Adipocyte (in vitro differentiated cells): ENCODE measurements at regions not wholly inside any gene's neighbourhood (a gene's known extent, or its start where the extent isn't known, plus 50 kb on each side); places are given as distances from the start of the nearest gene placed in this dataset.

Experiments used
- DNase-seq: peaks from one replicate; pipeline ENCODE4 v3.0.0-alpha.2; 2015; ENCODE audit warnings: low read depth
- H3K27me3 ChIP-seq: replicated peaks from 2 replicates; pipeline ENCODE4 v1.7.0; 2013; ENCODE audit warnings: mild to moderate bottlenecking, low read length, moderate library complexity; ENCODE audit not compliant: control insufficient read depth, insufficient read depth
- H3K36me3 ChIP-seq: 2 replicates; pipeline ENCODE4 v1.7.0; 2013; ENCODE audit warnings: low read length, mild to moderate bottlenecking, moderate library complexity; ENCODE audit not compliant: control insufficient read depth, insufficient read depth, severe bottlenecking
- H3K4me1 ChIP-seq: 2 replicates; pipeline ENCODE4 v1.7.0; 2013; ENCODE audit warnings: mild to moderate bottlenecking, low read length, moderate library complexity; ENCODE audit not compliant: control insufficient read depth, insufficient read depth
- H3K4me3 ChIP-seq: 2 replicates; pipeline ENCODE4 v1.7.0; 2013; ENCODE audit warnings: mild to moderate bottlenecking, low read length, moderate library complexity
- H3K9ac ChIP-seq: 2 replicates; pipeline ENCODE4 v1.7.0; 2013; ENCODE audit warnings: mild to moderate bottlenecking, low read length, moderate library complexity
- H3K9me3 ChIP-seq: 2 replicates; pipeline ENCODE4 v1.7.0; 2013; ENCODE audit warnings: mild to moderate bottlenecking, low read length, moderate library complexity; ENCODE audit not compliant: control insufficient read depth

GRCh38 chr5:135700731-135701130 lies 121.9 kb upstream of the CXCL14 start:
- H3K9me3 ChIP-seq: no peaks in the 10 kb centered on the region
- no peak for DNase-seq
- H3K4me3 ChIP-seq: no peak overlapping the region
- no peaks in the 10 kb centered on the region for H3K36me3 ChIP-seq
- no peaks in the 10 kb centered on the region for H3K4me1 ChIP-seq
- H3K27me3 ChIP-seq: peaks cover 26% of the 10 kb centered on the region
- H3K9ac ChIP-seq: no peak overlapping the region

GRCh38 chr5:135697959-135698345 lies 119.2 kb upstream of the CXCL14 start:
- Histone ChIP-seq H3K36me3 (no peaks in the 10 kb centered on the region), H3K4me3 (no peak overlapping the region), H3K9me3 (no peaks in the 10 kb centered on the region), H3K9ac (no peak overlapping the region), H3K27me3 (peaks cover 38% of the 10 kb centered on the region), H3K4me1 (no peaks in the 10 kb centered on the region)
- DNase-seq: no peak

GRCh38 chr5:135697251-135697958 lies 118.6 kb upstream of the CXCL14 start:
- H3K4me3 ChIP-seq: no peak overlapping the region
- no peaks in the 10 kb centered on the region for H3K9me3 ChIP-seq
- no peaks in the 10 kb centered on the region for H3K36me3 ChIP-seq
- no peak for DNase-seq
- H3K9ac ChIP-seq: no peak overlapping the region
- H3K27me3 ChIP-seq: peaks cover 43% of the 10 kb centered on the region
- H3K4me1 ChIP-seq: no peaks in the 10 kb centered on the region

GRCh38 chr5:135696317-135696716 lies 117.5 kb upstream of the CXCL14 start:
- H3K4me3 ChIP-seq: no peak overlapping the region
- no peaks in the 10 kb centered on the region for H3K4me1 ChIP-seq
- DNase-seq: no peak
- peaks cover 46% of the 10 kb centered on the region for H3K27me3 ChIP-seq
- H3K9ac ChIP-seq: no peak overlapping the region
- H3K9me3 ChIP-seq: no peaks in the 10 kb centered on the region
- no peaks in the 10 kb centered on the region for H3K36me3 ChIP-seq

GRCh38 chr5:135695656-135696313 lies 117.0 kb upstream of the CXCL14 start:
- DNase-seq: no peak
- Histone ChIP-seq H3K4me3 (no peak overlapping the region), H3K9me3 (no peaks in the 10 kb centered on the region), H3K4me1 (no peaks in the 10 kb centered on the region), H3K27me3 (peaks cover 48% of the 10 kb centered on the region), H3K36me3 (no peaks in the 10 kb centered on the region), H3K9ac (no peak overlapping the region)

- Histone ChIP-seq H3K4me3 (no peak overlapping the region), H3K4me1 (no peaks in the 10 kb centered on the region), H3K36me3 (no peaks in the 10 kb centered on the region), H3K9me3 (no peaks in the 10 kb centered on the region), H3K27me3 (peaks cover 56% of the 10 kb centered on the region), H3K9ac (no peak overlapping the region)
- DNase-seq: no peak
These were observed 116.1 kb upstream of the CXCL14 start for GRCh38 chr5:135694906-135695305.

- Histone ChIP-seq H3K4me3 (no peak overlapping the region), H3K27me3 (peaks cover 57% of the 10 kb centered on the region), H3K9ac (no peak overlapping the region), H3K4me1 (no peaks in the 10 kb centered on the region), H3K9me3 (no peaks in the 10 kb centered on the region), H3K36me3 (no peaks in the 10 kb centered on the region)
- no peak for DNase-seq
These were observed 115.2 kb upstream of the CXCL14 start for GRCh38 chr5:135694012-135694411.

- peaks cover 57% of the 10 kb centered on the region for H3K27me3 ChIP-seq
- no peak for DNase-seq
- H3K4me1 ChIP-seq: peaks cover 2% of the 10 kb centered on the region
- H3K4me3 ChIP-seq: no peak overlapping the region
- H3K9me3 ChIP-seq: no peaks in the 10 kb centered on the region
- H3K36me3 ChIP-seq: no peaks in the 10 kb centered on the region
- H3K9ac ChIP-seq: no peak overlapping the region
These were observed 114.7 kb upstream of the CXCL14 start for GRCh38 chr5:135693371-135693955.

- DNase-seq: no peak
- H3K4me1 ChIP-seq: peaks cover 5% of the 10 kb centered on the region
- no peaks in the 10 kb centered on the region for H3K9me3 ChIP-seq
- no peak overlapping the region for H3K9ac ChIP-seq
- H3K27me3 ChIP-seq: peaks cover 44% of the 10 kb centered on the region
- no peak overlapping the region for H3K4me3 ChIP-seq
- no peaks in the 10 kb centered on the region for H3K36me3 ChIP-seq
These were observed 112.3 kb upstream of the CXCL14 start for GRCh38 chr5:135691044-135691443.

GRCh38 chr5:135690466-135690865 lies 111.7 kb upstream of the CXCL14 start:
- Histone ChIP-seq H3K9ac (no peak overlapping the region), H3K4me1 (peaks cover 5% of the 10 kb centered on the region), H3K27me3 (peaks cover 38% of the 10 kb centered on the region), H3K4me3 (no peak overlapping the region), H3K9me3 (no peaks in the 10 kb centered on the region), H3K36me3 (no peaks in the 10 kb centered on the region)
- DNase-seq: no peak

- H3K36me3 ChIP-seq: no peaks in the 10 kb centered on the region
- DNase-seq: no peak
- H3K4me1 ChIP-seq: peaks cover 5% of the 10 kb centered on the region
- no peak overlapping the region for H3K9ac ChIP-seq
- no peak overlapping the region for H3K4me3 ChIP-seq
- peaks cover 35% of the 10 kb centered on the region for H3K27me3 ChIP-seq
- no peaks in the 10 kb centered on the region for H3K9me3 ChIP-seq
These were observed 110.7 kb upstream of the CXCL14 start for GRCh38 chr5:135689506-135689905.
